ENCODE measurements at regions not wholly inside any gene's neighbourhood (a gene's known extent, or its start where the extent isn't known, plus 50 kb on each side); places are given as distances from the start of the nearest gene placed in this dataset.

DNA sequence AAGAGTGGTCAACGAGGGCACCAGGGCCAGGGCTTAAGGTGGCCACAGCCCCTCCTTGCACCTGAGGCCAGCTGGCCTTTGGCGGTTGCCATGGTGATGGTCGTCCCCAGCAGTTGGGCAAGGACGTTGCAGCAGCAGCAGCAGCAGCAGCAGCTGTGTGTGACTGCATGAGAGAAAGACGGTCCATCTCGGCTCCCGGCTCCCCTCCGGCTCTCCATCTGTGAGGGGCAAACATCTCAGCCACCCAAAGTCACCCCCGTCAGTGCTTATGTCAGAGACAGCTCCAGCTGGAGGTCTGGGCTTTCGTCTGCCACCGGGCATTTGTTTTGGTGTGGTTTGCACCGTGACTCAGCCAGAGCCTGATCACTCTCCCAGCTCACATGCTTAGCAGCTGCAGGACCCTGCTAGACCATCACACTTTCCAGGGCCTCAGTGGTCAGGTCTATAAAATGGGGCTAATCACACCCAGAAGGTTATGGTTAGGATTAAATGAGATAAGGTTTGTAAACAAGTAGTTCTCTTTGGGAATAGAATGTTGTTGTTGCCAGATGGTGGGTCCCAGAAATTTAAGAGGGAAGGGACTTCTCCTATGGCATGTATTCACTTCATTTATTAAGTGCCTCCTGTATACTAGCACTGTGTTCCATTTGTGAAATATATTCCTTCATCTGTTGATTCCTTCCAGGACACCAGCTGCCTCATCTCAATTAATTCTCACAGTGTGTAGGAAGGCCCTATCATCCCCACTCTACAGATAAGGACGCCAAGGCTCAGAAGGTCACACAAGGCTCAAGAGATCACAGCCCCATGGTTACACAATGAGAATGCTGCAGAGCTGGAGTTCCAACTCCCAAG is 212.6 kb upstream of the LHX5 start:
- DNase-seq: no peak

DNA sequence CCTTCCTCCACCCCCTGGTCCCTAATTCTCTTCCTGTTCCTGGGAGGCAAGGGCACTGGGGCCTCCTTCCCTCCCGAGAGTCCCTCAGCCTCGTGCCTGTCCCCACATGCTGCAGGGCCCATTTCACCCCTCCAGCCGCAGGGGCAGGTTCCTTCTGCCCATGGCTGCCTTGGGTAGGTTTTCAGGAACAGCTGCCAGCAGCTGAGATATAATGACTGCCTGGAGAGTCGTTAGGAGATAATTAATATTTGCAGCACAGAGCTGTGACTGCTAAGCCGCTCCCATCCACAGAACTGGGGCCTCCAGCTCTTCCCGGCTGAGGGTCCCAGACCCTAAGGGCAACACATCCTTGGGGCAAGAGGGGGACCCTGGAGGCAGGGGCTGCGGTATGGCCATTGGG is 211.9 kb upstream of the LHX5 start:
- DNase-seq: no peak

GRCh38 chr12:113680868-113681267 is 209.2 kb upstream of the LHX5 start:
- no peak for DNase-seq

- DNase-seq: no peak
Measured at GRCh38 chr12:113678223-113679119, 206.8 kb upstream of the LHX5 start.

DNA sequence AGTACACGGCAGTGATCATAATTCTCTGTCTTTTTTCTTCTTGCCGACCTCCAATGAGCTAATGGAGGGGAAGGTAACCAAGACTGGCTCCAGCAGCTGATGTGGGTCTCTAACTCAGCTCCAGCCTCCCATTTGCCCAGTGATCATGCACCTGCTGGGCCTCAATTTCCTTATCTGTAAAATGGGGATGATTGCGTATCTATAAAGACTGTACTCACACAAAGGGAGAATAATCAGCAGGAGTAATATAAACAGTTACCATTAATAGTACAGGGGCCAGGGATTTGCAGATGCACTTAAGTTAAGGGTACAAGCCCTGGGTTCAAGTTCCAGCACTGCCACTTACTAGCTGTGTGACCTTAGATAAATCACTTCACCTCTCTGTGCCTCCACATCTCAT is 204.9 kb upstream of the LHX5 start:
- DNase-seq: no peak

DNA sequence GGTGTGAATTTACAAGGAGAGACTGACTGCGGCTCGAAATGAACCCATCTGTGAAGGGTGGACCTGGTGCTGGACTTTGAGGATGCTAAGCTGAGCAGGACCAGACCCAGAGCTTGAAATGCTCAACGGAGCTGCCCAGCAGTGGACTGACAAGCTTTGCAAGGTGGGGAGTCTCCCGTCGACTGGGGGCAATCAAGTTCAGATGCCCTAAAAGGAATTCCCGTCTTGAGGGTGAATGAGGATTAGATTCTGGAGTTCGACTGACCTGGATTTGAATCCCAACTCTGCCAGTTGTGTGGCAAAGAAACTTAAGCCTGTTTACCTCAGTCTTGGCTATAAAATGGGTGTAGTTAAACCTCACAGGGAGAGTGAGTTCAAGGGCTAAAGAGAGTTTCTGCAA is 204.4 kb upstream of the LHX5 start:
- DNase-seq: no peak

GRCh38 chr12:113674996-113675395 is 203.3 kb upstream of the LHX5 start:
- no peak for DNase-seq

DNA sequence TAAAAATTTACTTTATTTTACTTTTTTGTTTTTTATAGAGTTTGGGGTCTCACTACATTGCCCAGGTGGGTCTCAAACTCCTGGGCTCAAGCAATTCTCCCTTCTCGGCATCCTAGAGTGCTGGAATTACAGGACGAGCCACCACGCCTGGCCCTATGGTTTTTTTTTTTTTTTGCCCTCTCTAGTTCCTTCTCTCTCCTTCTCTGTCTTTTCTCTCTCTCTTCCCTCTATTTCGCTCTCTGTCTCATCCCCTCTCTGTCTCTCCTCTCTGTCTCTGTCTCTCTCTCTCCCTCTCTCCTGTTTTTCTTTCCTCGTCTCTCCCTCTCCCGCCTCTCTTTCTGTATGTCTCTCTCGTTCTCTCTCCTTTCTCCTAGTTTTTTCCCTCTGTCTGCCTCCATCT is 202.6 kb upstream of the LHX5 start:
- no peak for DNase-seq

- DNase-seq: no peak
Measured at GRCh38 chr12:113673458-113674238, 202.0 kb upstream of the LHX5 start.

DNA sequence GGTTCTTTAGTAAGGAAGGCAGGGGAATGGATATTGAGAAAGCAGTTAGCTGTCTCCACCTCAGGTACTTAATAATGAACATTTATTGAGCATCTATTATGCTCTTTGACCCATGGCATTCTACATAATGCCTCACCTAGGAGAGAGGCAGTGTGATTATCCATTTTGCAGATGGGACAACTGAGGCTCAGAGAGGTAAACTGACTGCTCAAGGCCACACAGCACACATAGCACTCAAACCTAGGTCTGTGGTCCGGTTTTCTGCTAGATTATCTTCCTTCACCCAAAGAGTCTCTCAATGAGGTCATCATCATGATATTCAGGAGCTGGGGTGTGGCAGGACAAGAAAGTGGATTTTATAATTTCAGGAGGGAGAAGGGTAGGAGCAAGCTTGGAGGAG is 199.1 kb upstream of the LHX5 start:
- DNase-seq: no peak

- no peak for DNase-seq
Measured at GRCh38 chr12:113667676-113668356, 196.1 kb upstream of the LHX5 start.

- DNase-seq: no peak
Measured at GRCh38 chr12:113667095-113667494, 195.4 kb upstream of the LHX5 start.

DNA sequence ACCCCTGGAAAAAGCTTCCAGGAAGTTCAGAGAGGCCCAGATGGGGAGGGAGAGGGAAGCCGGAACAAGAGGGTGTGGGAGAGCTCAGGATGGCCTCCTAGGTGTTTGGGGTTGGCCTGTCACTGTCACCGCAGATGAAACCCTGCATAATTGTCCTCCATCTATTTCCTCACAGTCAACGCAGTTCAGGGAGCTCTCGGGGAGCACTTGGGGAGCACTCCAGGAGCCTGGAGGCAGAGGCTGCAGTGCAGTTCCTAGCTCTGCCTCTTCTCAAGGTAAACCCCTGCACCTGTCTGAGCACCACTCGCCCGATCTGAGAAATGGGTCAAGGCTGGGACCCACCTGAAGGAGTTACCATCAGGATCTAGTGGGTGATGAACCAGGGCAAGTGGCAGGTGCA is 194.6 kb upstream of the LHX5 start:
- DNase-seq: no peak

GRCh38 chr12:113665457-113665856 is 193.8 kb upstream of the LHX5 start:
- DNase-seq: no peak

DNA sequence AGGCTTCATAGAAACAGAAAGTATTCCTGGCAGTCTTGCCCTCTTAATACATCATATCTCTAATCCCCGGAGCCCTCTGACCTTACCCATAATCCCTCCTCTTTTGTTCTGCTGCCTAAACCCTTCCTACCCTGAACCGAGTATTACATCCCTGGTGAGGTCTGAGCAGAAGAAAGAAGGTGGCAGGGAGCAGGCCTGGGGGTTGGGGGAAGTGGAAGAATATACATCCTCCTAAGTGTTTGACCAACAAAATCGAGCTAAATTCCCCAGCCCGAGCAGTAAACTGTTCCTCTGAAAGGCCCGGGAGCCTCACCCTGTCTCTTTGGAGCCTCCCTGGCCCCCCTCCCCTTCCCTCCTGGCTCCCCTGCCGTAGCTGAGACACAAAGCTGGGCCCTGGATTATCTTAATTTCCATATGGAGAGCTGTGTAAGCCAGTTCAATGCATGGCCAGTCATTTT is 192.6 kb upstream of the LHX5 start:
- no peak for DNase-seq

- DNase-seq: no peak
Measured at GRCh38 chr12:113663396-113663795, 191.7 kb upstream of the LHX5 start.

DNA sequence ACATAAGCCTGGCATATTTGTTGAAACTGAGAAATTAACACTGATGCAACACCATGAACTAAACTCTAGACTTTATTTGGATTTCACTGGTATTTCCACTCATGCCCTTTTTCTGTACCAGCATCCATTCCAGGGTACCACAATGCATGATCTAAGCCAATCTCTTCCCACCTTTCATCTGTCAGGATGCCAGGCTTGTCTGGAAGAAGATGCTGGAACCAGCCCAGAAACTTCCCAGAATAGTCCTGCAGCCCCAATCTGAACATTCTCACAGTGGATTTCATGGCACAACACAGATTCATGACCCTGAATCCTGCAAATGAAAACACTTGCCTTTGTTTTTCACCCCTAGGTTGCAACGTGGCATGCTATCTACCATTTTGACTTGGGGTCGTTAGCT is 189.3 kb upstream of the LHX5 start:
- DNase-seq: no peak

DNA sequence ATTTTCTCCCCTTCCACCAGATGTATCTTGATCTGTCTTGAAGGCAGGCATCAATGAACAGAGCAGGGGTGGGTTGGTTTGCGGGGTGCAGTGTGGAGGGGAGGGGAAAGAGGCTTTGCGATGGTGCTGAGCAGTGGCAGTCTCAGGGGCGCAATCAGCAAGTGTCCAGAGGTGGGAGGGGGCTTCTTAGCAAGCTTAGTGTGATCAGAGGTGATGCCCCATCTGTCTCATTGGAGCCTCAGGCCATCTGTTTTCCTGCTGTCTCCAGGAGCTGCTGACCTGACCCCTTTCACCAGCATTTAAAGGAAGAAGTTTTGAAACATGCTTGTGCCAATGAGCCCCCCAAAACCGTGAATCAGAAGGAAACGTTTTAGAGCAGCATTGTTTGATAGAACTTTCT is 187.7 kb upstream of the LHX5 start:
- no peak for DNase-seq

DNA sequence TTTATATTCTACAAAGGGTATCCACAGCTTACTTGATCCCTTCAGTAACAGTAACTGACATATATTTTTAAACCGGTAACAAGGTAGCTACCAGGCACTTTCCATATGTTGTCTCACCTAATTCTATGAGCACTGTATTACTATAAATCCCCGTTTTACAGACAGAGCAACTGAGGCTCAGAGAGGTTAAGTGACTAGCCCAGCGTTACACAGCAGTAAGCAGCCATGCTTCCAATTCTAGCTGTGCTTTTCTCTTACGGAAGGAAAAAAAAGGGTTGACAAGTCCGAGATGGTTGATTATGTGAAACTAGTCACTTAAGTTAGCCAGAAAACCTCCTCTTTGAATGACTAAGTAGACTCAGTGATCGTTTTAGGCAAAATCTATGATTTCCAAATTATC is 187.3 kb upstream of the LHX5 start:
- DNase-seq: no peak

DNA sequence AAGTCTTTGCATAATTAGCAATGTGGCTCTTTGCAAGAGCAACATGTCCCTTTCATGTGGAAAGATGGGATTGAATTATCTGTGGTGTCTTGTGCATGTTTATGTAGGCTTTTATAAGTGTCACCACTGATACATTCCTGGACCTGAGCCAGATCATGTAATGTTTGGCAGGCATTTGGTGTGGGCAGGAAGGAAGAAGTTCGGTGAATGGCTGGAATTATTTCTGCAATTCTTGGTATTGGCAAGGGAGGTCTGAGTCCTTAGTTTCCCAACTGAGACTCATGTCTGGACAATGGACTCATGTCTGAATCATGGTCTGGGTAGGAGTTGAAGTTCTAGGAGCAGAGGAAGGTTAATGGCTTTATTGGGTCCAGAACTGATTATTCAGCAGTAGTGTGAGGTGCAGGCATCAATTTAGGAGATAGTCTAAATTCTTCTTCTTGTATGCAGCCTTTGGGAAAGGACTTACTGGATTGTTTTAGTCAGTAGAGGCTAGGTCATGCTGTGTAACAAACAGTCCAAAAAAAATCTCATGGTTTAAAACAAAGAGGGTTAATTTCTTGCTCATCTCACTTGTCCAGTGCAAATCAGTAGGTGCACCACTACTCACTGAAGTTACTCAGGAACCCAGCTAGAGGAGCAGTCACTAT is 186.5 kb upstream of the LHX5 start:
- no peak for DNase-seq

DNA sequence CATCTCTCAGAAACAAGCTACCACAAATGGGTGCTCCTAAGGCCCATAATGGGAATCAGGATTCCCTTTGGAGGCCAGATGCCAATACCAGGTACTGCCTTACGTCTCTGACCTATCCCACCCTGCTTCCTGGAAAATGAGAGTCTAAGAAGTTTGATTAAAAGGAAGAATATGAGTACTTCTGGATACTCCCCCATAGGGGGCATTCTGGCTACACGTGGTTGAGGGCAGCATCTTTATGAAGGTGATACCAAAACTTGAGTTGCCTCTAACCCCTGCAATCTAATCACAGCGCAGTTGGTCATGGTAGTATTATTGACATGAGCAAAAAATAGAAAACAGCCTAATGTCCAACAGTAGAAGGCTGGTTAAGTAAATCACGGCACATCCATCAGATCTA is 184.2 kb upstream of the LHX5 start:
- no peak for DNase-seq

Data from renal pelvis (tissue), 1 donor.